Karpas-422 (cell line): ENCODE measurements at regions not wholly inside any gene's neighbourhood (a gene's known extent, or its start where the extent isn't known, plus 50 kb on each side); places are given as distances from the start of the nearest gene placed in this dataset.

Source experiments
- DNase-seq: peaks from one replicate; pipeline ENCODE4 v3.0.0-alpha.2; 2015
- H2AFZ ChIP-seq: fragments of 200-600 bp; sonication (generic); 2 replicates; pipeline ENCODE4 v1.6.1; 2014; ENCODE audit warnings: antibody characterized with exemption, low read length, mixed read lengths
- H3K27ac ChIP-seq: fragments of 200-600 bp; sonication (generic); 2 replicates; pipeline ENCODE4 v1.5.1; 2014; ENCODE audit warnings: mild to moderate bottlenecking, low read length, moderate library complexity
- H3K27me3 ChIP-seq: fragments of 200-600 bp; sonication (generic); 2 replicates; pipeline ENCODE4 v1.6.1; 2014; ENCODE audit warnings: low read length, mixed read lengths
- H3K36me3 ChIP-seq: fragments of 200-600 bp; sonication (generic); 2 replicates; pipeline ENCODE4 v1.6.1; 2014; ENCODE audit warnings: low read length, mixed read lengths; ENCODE audit not compliant: insufficient read depth
- H3K4me1 ChIP-seq: fragments of 200-600 bp; sonication (generic); 2 replicates; pipeline ENCODE4 v1.6.1; 2014; ENCODE audit warnings: mild to moderate bottlenecking, low read length, mixed read lengths
- H3K4me2 ChIP-seq: fragments of 200-600 bp; sonication (generic); 2 replicates; pipeline ENCODE4 v1.6.1; 2014; ENCODE audit warnings: low read length, low read depth, mild to moderate bottlenecking; ENCODE audit not compliant: poor library complexity, severe bottlenecking
- H3K4me3 ChIP-seq: fragments of 200-600 bp; sonication (generic); 2 replicates; pipeline ENCODE4 v1.5.1; 2014; ENCODE audit warnings: mild to moderate bottlenecking, antibody characterized with exemption, low read length, mixed read lengths
- H3K79me2 ChIP-seq: fragments of 200-600 bp; sonication (generic); 2 replicates; pipeline ENCODE4 v1.6.1; 2014; ENCODE audit warnings: mild to moderate bottlenecking, low read length, mixed read lengths
- H3K9ac ChIP-seq: fragments of 200-600 bp; sonication (generic); 2 replicates; pipeline ENCODE4 v1.6.0; 2014; ENCODE audit warnings: low read length
- H3K9me2 ChIP-seq: fragments of 200-600 bp; sonication (generic), shearing (Covaris generic); replicated peaks from 2 replicates; pipeline ENCODE4 v1.6.0; 2014; ENCODE audit warnings: mild to moderate bottlenecking, low read length, moderate library complexity; ENCODE audit not compliant: insufficient read depth
- H3K9me3 ChIP-seq: fragments of 300-700, 200-600 bp; sonication (generic); 2 replicates; pipeline ENCODE4 v1.6.1; 2014; ENCODE audit warnings: low read length, mixed read lengths
- H4K20me1 ChIP-seq: fragments of 200-600 bp; sonication (generic); 2 replicates; pipeline ENCODE4 v1.6.1; 2014; ENCODE audit warnings: mild to moderate bottlenecking, antibody characterized with exemption, low read length, low read depth; ENCODE audit not compliant: insufficient read depth

- no peaks in the 10 kb centered on the region for H3K27me3 ChIP-seq
- H3K9ac ChIP-seq = no peak overlapping the region
- H3K79me2 ChIP-seq = no peaks in the 10 kb centered on the region
- no peaks in the 10 kb centered on the region for H3K9me2 ChIP-seq
- H4K20me1 ChIP-seq = no peaks in the 10 kb centered on the region
- no peaks in the 10 kb centered on the region for H3K4me1 ChIP-seq
- H3K4me2 ChIP-seq = no peak overlapping the region
- H3K36me3 ChIP-seq = no peaks in the 10 kb centered on the region
- no peak overlapping the region for H2AFZ ChIP-seq
- no peaks in the 10 kb centered on the region for H3K9me3 ChIP-seq
- DNase-seq = no peak
- H3K27ac ChIP-seq = no peak overlapping the region
- no peak overlapping the region for H3K4me3 ChIP-seq
Observed at GRCh38 chr16:88301431-88301830, 81.3 kb upstream of the ZNF469 start.

- H3K27me3 ChIP-seq = no peaks in the 10 kb centered on the region
- H3K27ac ChIP-seq = no peak overlapping the region
- H3K9me2 ChIP-seq = no peaks in the 10 kb centered on the region
- no peaks in the 10 kb centered on the region for H3K36me3 ChIP-seq
- no peaks in the 10 kb centered on the region for H3K9me3 ChIP-seq
- DNase-seq = no peak
- no peaks in the 10 kb centered on the region for H4K20me1 ChIP-seq
- no peak overlapping the region for H3K9ac ChIP-seq
- H3K4me2 ChIP-seq = no peak overlapping the region
- H3K79me2 ChIP-seq = no peaks in the 10 kb centered on the region
- H3K4me1 ChIP-seq = no peaks in the 10 kb centered on the region
- no peak overlapping the region for H3K4me3 ChIP-seq
- no peak overlapping the region for H2AFZ ChIP-seq
Observed at GRCh38 chr16:88301886-88302285, 80.9 kb upstream of the ZNF469 start.

- no peaks in the 10 kb centered on the region for H3K9me3 ChIP-seq
- no peak overlapping the region for H2AFZ ChIP-seq
- no peak overlapping the region for H3K4me3 ChIP-seq
- H3K9ac ChIP-seq = no peak overlapping the region
- H3K9me2 ChIP-seq = no peaks in the 10 kb centered on the region
- H3K4me1 ChIP-seq = no peaks in the 10 kb centered on the region
- H3K79me2 ChIP-seq = no peaks in the 10 kb centered on the region
- H4K20me1 ChIP-seq = no peaks in the 10 kb centered on the region
- no peaks in the 10 kb centered on the region for H3K27me3 ChIP-seq
- no peaks in the 10 kb centered on the region for H3K36me3 ChIP-seq
- no peak overlapping the region for H3K27ac ChIP-seq
- no peak for DNase-seq
- H3K4me2 ChIP-seq = no peak overlapping the region
Observed at GRCh38 chr16:88302666-88303065, 80.1 kb upstream of the ZNF469 start.

GRCh38 chr16:88303405-88303804 lies 79.4 kb upstream of the ZNF469 start:
- no peaks in the 10 kb centered on the region for H3K9me2 ChIP-seq
- H3K4me1 ChIP-seq = no peaks in the 10 kb centered on the region
- H3K4me2 ChIP-seq = no peak overlapping the region
- no peak overlapping the region for H3K27ac ChIP-seq
- H3K9me3 ChIP-seq = no peaks in the 10 kb centered on the region
- no peaks in the 10 kb centered on the region for H3K36me3 ChIP-seq
- no peak overlapping the region for H3K9ac ChIP-seq
- H3K27me3 ChIP-seq = no peaks in the 10 kb centered on the region
- H4K20me1 ChIP-seq = no peaks in the 10 kb centered on the region
- H2AFZ ChIP-seq = no peak overlapping the region
- DNase-seq = no peak
- H3K4me3 ChIP-seq = no peak overlapping the region
- H3K79me2 ChIP-seq = no peaks in the 10 kb centered on the region

GRCh38 chr16:88303890-88304819 lies 78.6 kb upstream of the ZNF469 start:
- no peak overlapping the region for H3K9ac ChIP-seq
- H3K36me3 ChIP-seq = no peaks in the 10 kb centered on the region
- H3K9me2 ChIP-seq = no peaks in the 10 kb centered on the region
- H3K27ac ChIP-seq = no peak overlapping the region
- H3K4me3 ChIP-seq = no peak overlapping the region
- no peaks in the 10 kb centered on the region for H3K9me3 ChIP-seq
- no peaks in the 10 kb centered on the region for H3K4me1 ChIP-seq
- H3K79me2 ChIP-seq = no peaks in the 10 kb centered on the region
- no peak overlapping the region for H2AFZ ChIP-seq
- H3K4me2 ChIP-seq = no peak overlapping the region
- DNase-seq = no peak
- no peaks in the 10 kb centered on the region for H3K27me3 ChIP-seq
- H4K20me1 ChIP-seq = no peaks in the 10 kb centered on the region

- Histone ChIP-seq H3K9ac (no peak overlapping the region), H3K4me1 (no peaks in the 10 kb centered on the region), H3K9me3 (no peaks in the 10 kb centered on the region), H3K79me2 (no peaks in the 10 kb centered on the region), H2AFZ (no peak overlapping the region), H3K27me3 (no peaks in the 10 kb centered on the region), H3K9me2 (no peaks in the 10 kb centered on the region), H3K4me2 (no peak overlapping the region), H3K27ac (no peak overlapping the region), H3K4me3 (no peak overlapping the region), H3K36me3 (no peaks in the 10 kb centered on the region), H4K20me1 (no peaks in the 10 kb centered on the region)
- DNase-seq = no peak
Observed at GRCh38 chr16:88305176-88305575, 77.6 kb upstream of the ZNF469 start.

GRCh38 chr16:88306411-88306810 lies 76.3 kb upstream of the ZNF469 start:
- Histone ChIP-seq H3K9me3 (no peaks in the 10 kb centered on the region), H3K27ac (no peak overlapping the region), H4K20me1 (no peaks in the 10 kb centered on the region), H3K4me1 (no peaks in the 10 kb centered on the region), H3K79me2 (no peaks in the 10 kb centered on the region), H3K9me2 (no peaks in the 10 kb centered on the region), H3K36me3 (no peaks in the 10 kb centered on the region), H3K9ac (no peak overlapping the region), H2AFZ (no peak overlapping the region), H3K4me3 (no peak overlapping the region), H3K4me2 (no peak overlapping the region), H3K27me3 (no peaks in the 10 kb centered on the region)
- no peak for DNase-seq

- Histone ChIP-seq H3K4me1 (no peaks in the 10 kb centered on the region), H4K20me1 (no peaks in the 10 kb centered on the region), H3K9me2 (no peaks in the 10 kb centered on the region), H3K9ac (no peak overlapping the region), H3K4me2 (no peak overlapping the region), H2AFZ (no peak overlapping the region), H3K79me2 (no peaks in the 10 kb centered on the region), H3K36me3 (no peaks in the 10 kb centered on the region), H3K9me3 (no peaks in the 10 kb centered on the region), H3K4me3 (no peak overlapping the region), H3K27ac (no peak overlapping the region), H3K27me3 (no peaks in the 10 kb centered on the region)
- no peak for DNase-seq
Observed at GRCh38 chr16:88306860-88307545, 75.8 kb upstream of the ZNF469 start.
